Caco-2 (cell line): ENCODE measurements at regions not wholly inside any gene's neighbourhood (a gene's known extent, or its start where the extent isn't known, plus 50 kb on each side); places are given as distances from the start of the nearest gene placed in this dataset.

Source experiments
- BruUV-seq: library from RNA; stranded (reverse); fragments of 400-500 nt; replicated peaks from 2 replicates; lab custom pipeline; 2021; lab: Mats Ljungman, UMichigan
- CTCF ChIA-PET: fragments of 300-600 bp; sonication (Branson Sonifier 250); formaldehyde crosslinking; loops from one replicate; lab custom pipeline; 2022; ENCODE audit warnings: antibody characterized with exemption; lab: Charles Lee
- POLR2A ChIA-PET: fragments of 300-600 bp; sonication (Branson Sonifier 250); formaldehyde crosslinking; loops from one replicate; lab custom pipeline; 2022; ENCODE audit warnings: antibody characterized with exemption; lab: Charles Lee
- DNase-seq, 2 experiments: peaks; one replicate each; pipeline versions ENCODE4 v3.0.0 to v3.0.0-alpha.2; 2020 to 2022
- H3K27me3 ChIP-seq: replicated peaks from 2 replicates; pipeline ENCODE4 v1.6.0; 2011; ENCODE audit warnings: low read length; ENCODE audit not compliant: control insufficient read depth, insufficient read depth
- H3K36me3 ChIP-seq: 2 replicates; pipeline ENCODE4 v1.5.1; 2011; ENCODE audit warnings: low read length; ENCODE audit not compliant: control insufficient read depth, insufficient read depth
- H3K4me1 ChIP-seq: fragments of 250-450 bp; sonication (Bioruptor Pico); 2 replicates; pipeline ENCODE4 v1.5.1; 2020; ENCODE audit warnings: mild to moderate bottlenecking
- H3K4me3 ChIP-seq: 2 replicates; pipeline ENCODE4 v1.5.1; 2011; ENCODE audit warnings: low read depth, mild to moderate bottlenecking, control low read depth, low read length
- H3K9me3 ChIP-seq: fragments of 250-450 bp; sonication (Bioruptor Pico); 2 replicates; pipeline ENCODE4 v1.5.1; 2020; ENCODE audit warnings: mild to moderate bottlenecking, moderate library complexity
- H3K27ac Mint-ChIP-seq: one replicate; pipeline ENCODE4 v1.8.0; 2022; ENCODE audit warnings: mixed read lengths; ENCODE audit not compliant: unreplicated experiment
- H3K27me3 Mint-ChIP-seq: one replicate; pipeline ENCODE4 v1.8.0; 2022; ENCODE audit warnings: mixed read lengths; ENCODE audit not compliant: insufficient read depth, unreplicated experiment
- H3K36me3 Mint-ChIP-seq: one replicate; pipeline ENCODE4 v1.8.0; 2022; ENCODE audit warnings: mild to moderate bottlenecking, mixed read lengths; ENCODE audit not compliant: insufficient read depth, unreplicated experiment
- H3K4me1 Mint-ChIP-seq: one replicate; pipeline ENCODE4 v1.8.0; 2022; ENCODE audit warnings: low read depth, mixed read lengths; ENCODE audit not compliant: unreplicated experiment
- H3K4me3 Mint-ChIP-seq: one replicate; pipeline ENCODE4 v1.8.0; 2022; ENCODE audit warnings: mild to moderate bottlenecking, moderate library complexity, mixed read lengths; ENCODE audit not compliant: unreplicated experiment
- H3K9me3 Mint-ChIP-seq: one replicate; pipeline ENCODE4 v1.8.0; 2022; ENCODE audit warnings: mixed read lengths; ENCODE audit not compliant: unreplicated experiment
- intact Hi-C: fragments of 100-400 bp; cut with micrococcal nuclease; formaldehyde crosslinking; loops from one replicate; pipeline ENCODE4 v1.10.0; 2022; ENCODE audit not compliant: unreplicated experiment
- TF ChIP-seq, protein P1 (sequence below), 2 experiments: fragments of 200-600 bp in 1 of 2; IDR thresholded peaks; 1 replicate in 1 of 2; 2 replicates in 1 of 2; pipeline versions ENCODE4 v1.5.1 to v1.8.0; 2011 to 2022; ENCODE audit warnings: antibody characterized with exemption in 1 of 2, control low read depth in 1 of 2, inconsistent platforms in 1 of 2, low read depth in 1 of 2, low read length in 1 of 2, mild to moderate bottlenecking in 1 of 2, moderate library complexity in 1 of 2; ENCODE audit not compliant: insufficient read depth in 1 of 2, severe bottlenecking in 1 of 2, unreplicated experiment in 1 of 2

DNA sequence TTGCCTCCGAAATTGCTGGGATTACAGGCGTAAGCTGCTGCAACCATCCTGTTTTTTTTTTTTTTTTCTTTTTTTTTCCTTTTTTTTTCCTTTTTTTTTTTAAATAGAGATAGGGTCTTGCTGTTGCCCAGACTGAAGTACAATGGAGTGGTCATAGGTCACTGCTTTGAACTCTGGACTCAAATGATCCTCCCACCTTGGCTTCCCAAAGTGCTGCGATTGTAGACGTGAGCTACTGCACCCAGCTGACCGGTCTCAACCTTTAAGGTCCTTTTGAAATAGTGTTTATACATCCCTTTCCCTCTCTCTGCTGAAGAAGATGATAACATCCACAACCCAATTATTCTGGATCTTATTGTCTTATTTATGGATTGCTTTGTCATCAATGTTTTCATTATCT is 548.7 kb downstream of the GBA3 start:
- intact Hi-C loops: no loop called here
- no TSS peak for BruUV-seq
- H3K9me3 ChIP-seq: no peaks in the 10 kb centered on the region
- Mint-ChIP-seq H3K27me3 (no peaks in the 10 kb centered on the region), H3K9me3 (no peaks in the 10 kb centered on the region), H3K27ac (no peak overlapping the region), H3K36me3 (no peaks in the 10 kb centered on the region), H3K4me3 (no peak overlapping the region), H3K4me1 (no peaks in the 10 kb centered on the region)
- H3K4me3 ChIP-seq: no peak overlapping the region
- DNase-seq: no peak
- POLR2A ChIA-PET: no interaction called here
- H3K36me3 ChIP-seq: no peaks in the 10 kb centered on the region
- no peaks in the 10 kb centered on the region for H3K4me1 ChIP-seq
- CTCF ChIA-PET: interaction anchor here (0.7 kb wide), 2 partner anchors 25 to 76 kb away, joined by 3 to 4 read pairs; no protein-coding TSS in a partner anchor
- H3K27me3 ChIP-seq: no peaks in the 10 kb centered on the region
- TF ChIP-seq, protein P1, sequence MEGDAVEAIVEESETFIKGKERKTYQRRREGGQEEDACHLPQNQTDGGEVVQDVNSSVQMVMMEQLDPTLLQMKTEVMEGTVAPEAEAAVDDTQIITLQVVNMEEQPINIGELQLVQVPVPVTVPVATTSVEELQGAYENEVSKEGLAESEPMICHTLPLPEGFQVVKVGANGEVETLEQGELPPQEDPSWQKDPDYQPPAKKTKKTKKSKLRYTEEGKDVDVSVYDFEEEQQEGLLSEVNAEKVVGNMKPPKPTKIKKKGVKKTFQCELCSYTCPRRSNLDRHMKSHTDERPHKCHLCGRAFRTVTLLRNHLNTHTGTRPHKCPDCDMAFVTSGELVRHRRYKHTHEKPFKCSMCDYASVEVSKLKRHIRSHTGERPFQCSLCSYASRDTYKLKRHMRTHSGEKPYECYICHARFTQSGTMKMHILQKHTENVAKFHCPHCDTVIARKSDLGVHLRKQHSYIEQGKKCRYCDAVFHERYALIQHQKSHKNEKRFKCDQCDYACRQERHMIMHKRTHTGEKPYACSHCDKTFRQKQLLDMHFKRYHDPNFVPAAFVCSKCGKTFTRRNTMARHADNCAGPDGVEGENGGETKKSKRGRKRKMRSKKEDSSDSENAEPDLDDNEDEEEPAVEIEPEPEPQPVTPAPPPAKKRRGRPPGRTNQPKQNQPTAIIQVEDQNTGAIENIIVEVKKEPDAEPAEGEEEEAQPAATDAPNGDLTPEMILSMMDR (IDR thresholded peaks at IDR 0.05; ENCODE audit: insufficient read depth in 1 of 2, low read depth in 1 of 2, low read length in 1 of 2, severe bottlenecking in 1 of 2, unreplicated experiment in 1 of 2): no peak

GRCh38 chr4:23238848-23239247 is 546.1 kb downstream of the GBA3 start:
- no peaks in the 10 kb centered on the region for H3K9me3 Mint-ChIP-seq
- H3K27ac Mint-ChIP-seq: no peak overlapping the region
- Histone ChIP-seq H3K4me1 (no peaks in the 10 kb centered on the region), H3K36me3 (no peaks in the 10 kb centered on the region), H3K4me3 (no peak overlapping the region), H3K9me3 (no peaks in the 10 kb centered on the region), H3K27me3 (no peaks in the 10 kb centered on the region)
- no peaks in the 10 kb centered on the region for H3K4me1 Mint-ChIP-seq
- no peak overlapping the region for H3K4me3 Mint-ChIP-seq
- POLR2A ChIA-PET: no interaction called here
- H3K36me3 Mint-ChIP-seq: no peaks in the 10 kb centered on the region
- DNase-seq: no peak
- H3K27me3 Mint-ChIP-seq: no peaks in the 10 kb centered on the region
- TF ChIP-seq, protein P1 (IDR thresholded peaks at IDR 0.05; ENCODE audit: insufficient read depth in 1 of 2, low read depth in 1 of 2, low read length in 1 of 2, severe bottlenecking in 1 of 2, unreplicated experiment in 1 of 2): no peak
- CTCF ChIA-PET: no interaction called here
- BruUV-seq: no TSS peak
- intact Hi-C loops: no loop called here

GRCh38 chr4:23237771-23238170 is 545.0 kb downstream of the GBA3 start:
- Histone ChIP-seq H3K36me3 (no peaks in the 10 kb centered on the region), H3K4me3 (no peak overlapping the region), H3K9me3 (no peaks in the 10 kb centered on the region), H3K27me3 (no peaks in the 10 kb centered on the region), H3K4me1 (no peaks in the 10 kb centered on the region)
- Mint-ChIP-seq H3K27ac (no peak overlapping the region), H3K9me3 (no peaks in the 10 kb centered on the region), H3K27me3 (no peaks in the 10 kb centered on the region), H3K36me3 (no peaks in the 10 kb centered on the region), H3K4me1 (no peaks in the 10 kb centered on the region), H3K4me3 (no peak overlapping the region)
- TF ChIP-seq, protein P1 (IDR thresholded peaks at IDR 0.05; ENCODE audit: insufficient read depth in 1 of 2, low read depth in 1 of 2, low read length in 1 of 2, severe bottlenecking in 1 of 2, unreplicated experiment in 1 of 2): no peak
- DNase-seq: no peak
- intact Hi-C loops: no loop called here
- ChIA-PET POLR2A (no interaction called here), CTCF (no interaction called here)
- no TSS peak for BruUV-seq
